ENCODE measurements at regions not wholly inside any gene's neighbourhood (a gene's known extent, or its start where the extent isn't known, plus 50 kb on each side); places are given as distances from the start of the nearest gene placed in this dataset.
"Not testable (repeated sequence)": the region's sequence is repeated elsewhere in the genome, so short reads cannot be mapped to it uniquely, and the experiment has no call there.

DNA sequence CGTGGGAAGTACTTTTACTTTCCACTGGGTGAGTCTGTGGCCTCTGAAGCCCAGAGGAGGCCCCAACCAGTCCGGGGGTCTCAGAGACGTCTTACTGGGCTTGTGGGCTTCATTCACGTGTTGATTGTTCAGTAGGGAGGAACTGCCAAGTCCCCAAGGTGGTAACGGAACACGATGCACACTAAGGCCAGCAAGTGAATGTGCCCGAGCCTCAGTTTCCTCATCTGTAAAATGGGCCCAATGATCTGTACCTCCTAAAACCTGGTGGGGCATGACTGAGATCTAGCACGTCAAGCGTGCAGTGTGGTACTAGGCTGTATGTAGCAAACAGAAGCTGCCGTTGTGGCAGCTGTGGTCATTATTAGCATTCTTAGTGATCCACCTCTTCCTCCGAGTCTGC lies 499.1 kb downstream of the MN1 start:
- DNase-seq: no peak

DNA sequence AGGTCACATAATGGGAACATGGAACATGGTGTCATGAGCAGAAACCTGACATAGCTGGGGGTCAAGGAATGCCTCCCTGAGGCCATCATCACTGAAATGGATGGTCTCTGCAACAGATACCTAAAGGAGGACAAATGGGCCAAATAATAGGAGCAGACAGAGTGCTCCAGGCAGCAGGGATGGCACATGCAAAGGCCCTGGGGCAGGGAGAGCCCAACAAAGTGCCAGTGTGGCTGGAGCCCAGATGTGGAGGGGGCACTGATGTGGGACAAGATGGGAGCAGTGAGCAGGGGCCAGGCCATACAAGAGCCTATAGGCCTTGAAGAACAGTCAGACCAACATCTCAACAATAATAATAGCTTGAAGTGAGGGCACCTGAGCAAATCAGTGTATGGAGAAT lies 497.8 kb downstream of the MN1 start:
- no peak for DNase-seq

DNA sequence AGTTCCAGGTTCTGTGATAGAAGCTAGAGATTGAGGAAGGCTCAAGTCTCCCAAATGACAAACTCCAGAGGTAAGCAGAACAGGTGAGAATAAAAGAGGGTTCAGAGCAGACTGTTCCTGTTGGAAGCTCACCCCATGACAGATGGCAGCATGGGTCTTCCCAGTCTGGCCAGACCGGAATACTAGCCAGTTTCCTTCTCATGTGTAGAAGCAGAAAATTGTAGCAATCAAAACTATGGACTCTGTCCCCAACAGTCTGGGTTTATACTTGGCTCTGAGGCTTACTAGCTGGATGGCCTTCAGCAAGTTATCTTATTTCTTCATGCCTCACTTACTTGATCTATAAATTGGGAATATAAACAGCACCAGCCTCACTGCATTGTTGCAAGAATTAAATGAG lies 494.8 kb downstream of the MN1 start:
- DNase-seq: no peak

DNA sequence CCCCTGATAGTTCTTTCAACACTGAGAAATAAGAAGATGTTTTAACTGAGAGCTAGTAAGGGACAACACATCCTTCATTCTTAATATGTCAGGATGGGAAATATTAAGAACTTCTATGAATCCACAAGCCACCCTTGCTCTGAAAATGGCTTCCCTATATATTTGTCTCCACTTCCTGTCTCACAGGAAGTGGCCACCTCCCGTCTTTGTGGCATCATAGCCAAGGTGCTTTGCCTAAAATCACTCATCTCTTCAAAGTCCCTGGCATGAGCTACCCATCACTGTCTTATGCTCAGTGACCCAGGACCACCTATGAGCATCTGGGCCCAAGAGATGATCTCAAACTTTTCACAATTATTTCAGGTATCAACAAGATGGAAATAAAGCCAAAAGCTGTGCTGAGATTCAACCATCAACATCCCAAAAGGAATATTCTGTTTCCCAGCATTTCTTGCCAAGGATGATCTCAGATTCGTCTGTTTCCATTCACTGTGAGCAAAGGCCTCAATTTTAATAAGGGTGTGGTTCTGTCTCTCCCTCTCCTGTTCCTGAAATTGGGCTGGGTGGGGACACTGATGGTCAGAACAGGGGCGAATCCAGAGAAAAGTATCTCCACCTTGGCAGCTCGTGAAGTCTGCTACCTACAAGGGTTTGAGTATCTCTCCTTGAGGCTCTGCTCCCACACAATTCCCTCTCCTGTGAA lies 493.9 kb downstream of the MN1 start:
- no peak for DNase-seq

DNA sequence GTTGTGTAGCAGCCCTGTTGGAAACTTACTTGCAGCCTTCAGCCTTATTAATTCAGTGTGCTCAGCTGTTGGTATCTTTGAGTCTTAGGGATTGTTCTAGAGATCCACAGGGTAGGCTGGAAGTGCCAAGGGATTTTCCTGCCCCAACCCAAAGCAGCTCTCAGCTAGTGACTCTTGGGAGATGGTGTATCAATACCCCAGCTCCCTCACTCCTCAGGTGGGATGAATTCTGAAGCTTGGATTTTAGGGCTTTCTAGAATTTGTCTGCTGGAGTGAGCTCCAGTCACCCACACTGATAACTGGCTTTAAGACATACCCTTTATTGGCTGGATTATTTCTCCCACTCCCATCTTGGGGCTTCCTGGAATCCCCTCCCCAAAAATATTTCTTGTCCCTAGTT lies 493.0 kb downstream of the MN1 start:
- no peak for DNase-seq

DNA sequence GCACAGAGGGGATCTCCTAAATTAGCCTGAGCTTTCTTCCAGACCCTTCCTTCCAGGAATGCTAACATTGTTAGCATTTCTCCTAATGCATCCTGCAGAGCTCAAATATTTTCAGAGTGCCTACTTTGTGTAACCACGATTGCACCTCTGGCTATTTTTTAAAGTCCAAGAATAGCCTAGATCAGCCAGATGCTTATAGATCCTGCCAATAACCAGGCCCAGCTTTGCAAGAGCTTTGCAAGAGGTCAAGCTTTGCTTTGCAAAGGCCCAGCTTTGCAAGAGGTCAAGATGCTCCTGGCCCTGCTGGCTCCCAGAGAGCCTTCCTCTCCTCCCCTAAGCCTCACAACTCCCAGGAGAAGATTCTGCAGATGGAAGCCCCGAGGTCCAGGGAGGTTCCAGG lies 491.9 kb downstream of the MN1 start:
- no peak for DNase-seq

DNA sequence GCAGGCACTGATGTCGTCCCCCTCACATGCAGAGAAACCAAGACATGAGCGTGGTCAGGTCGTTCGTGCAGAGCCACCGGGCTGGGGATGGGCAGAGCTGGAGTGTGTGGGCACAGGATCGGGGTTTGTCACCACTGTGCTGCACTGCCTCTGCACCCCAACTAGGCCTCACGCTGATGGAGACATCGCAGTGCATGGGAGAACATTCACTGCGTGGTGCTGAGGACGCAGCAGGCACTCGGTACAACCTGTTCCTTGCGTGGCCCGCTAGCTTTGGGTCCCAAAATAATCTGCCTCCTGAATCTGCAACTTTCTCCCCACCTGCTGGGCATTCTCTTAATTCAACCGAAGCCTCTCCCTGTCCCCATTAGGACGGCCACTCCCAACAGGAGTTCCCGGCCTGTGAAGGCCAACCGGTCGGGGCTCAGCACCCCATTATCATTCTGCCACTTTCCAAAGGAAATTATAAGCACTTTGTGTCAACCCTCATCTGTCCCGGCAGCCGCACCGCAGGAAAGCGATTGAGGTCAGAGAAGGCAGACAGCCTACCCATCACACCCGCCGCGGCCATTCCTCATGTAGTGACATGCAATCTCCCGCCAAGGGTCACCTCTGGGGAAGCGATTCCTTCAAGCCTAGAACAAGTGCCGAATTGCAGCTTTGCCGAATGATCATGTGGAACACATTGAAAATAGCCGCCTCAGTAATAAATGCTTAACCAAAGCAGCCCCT lies 490.4 kb downstream of the MN1 start:
- DNase-seq: no peak

DNA sequence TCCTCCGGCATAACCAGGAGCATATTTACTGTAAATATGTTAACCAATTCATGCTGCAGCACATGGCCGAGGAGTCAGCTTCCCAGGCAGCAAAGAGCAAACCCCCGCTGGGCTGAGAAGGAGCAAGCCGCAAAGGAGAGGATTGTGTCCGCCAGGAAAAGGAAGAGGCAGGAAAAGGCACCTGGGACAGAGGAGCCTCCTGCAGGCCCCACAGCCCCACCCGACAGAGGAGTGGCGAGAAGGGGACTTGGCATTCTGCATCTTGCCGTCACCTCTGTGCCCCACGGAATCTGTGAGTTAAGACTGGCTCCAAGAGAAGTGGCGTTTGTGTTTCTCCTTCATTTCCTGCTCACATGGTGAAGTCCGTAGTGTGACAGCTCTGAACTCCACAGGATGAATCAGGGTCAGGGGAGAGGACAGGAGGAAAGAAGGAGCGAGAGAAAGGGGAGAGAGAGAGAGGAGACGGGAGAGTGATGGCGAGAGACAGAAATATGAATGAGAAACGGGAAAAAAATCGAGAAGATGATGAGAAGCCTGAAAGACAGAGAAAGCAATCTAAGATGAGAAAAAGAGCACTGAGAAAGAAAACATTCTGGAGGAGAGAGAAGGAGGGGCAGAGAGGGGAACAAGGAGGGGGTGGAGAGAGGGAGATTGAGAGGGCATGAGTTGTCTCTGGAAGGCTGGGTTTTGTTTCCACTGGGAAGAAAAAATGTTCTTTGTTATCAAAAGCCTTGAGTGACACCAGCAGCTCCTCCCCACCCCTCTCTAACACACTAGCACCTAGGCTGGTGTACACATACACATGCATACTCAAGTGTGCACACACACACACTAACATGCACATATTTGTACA lies 489.6 kb downstream of the MN1 start:
- no peak for DNase-seq

DNA sequence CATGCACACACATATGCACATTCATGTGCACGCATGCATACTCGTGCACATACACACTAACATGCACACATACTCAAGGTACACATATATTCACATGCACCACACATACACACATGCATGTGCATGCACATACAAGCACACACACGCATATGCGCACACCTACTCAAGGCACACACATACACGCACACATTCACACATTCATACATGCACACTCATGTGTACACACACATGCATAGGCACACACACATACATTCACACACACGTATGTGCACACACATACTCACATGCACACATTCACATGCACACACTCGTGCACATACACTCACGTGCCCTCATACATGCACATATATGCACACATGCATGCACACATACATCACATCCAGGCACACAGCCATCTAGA lies 489.0 kb downstream of the MN1 start:
- no peak for DNase-seq

DNA sequence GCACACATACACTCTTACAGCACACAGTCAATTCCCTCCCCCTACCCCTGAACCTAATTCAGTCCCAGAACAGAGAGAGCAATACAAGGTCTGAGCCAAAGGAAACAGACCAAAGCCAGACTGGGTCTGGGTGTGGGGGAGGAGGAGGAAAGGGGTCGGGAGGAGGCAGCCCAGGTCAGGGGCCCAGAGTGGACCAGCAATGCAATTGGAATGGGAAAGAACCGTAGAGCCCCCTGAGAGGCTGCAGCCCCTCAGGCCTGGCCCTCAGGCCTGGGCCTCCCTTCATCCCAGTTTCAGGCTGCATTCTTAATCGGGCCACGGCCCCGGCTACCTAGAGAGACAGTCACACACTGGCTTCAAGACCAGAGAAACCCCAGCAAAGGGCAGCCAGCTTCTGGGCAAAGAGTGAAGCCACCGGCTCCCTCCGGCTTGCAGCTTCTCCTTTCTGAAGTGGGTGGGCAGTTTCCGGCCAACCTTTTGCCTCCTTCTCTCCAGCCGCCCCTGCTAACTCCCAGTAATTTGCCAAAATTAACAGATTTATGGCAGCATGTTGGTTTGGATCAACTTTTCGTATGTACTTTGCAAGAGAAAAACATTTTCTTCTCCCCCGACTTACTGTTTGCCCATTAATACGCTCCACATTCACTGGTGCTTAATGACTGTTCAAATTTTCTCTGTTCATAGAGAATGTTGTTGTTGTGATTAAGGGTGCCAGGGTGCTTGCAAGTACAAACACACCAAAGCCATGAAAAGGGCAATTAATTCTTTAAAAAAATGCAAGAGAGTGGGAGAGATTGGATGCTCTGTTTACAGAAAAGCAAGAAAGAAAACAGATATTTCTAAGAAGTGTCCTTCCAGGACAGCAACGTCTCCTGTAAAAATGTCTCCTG lies 488.3 kb downstream of the MN1 start:
- DNase-seq: no peak

DNA sequence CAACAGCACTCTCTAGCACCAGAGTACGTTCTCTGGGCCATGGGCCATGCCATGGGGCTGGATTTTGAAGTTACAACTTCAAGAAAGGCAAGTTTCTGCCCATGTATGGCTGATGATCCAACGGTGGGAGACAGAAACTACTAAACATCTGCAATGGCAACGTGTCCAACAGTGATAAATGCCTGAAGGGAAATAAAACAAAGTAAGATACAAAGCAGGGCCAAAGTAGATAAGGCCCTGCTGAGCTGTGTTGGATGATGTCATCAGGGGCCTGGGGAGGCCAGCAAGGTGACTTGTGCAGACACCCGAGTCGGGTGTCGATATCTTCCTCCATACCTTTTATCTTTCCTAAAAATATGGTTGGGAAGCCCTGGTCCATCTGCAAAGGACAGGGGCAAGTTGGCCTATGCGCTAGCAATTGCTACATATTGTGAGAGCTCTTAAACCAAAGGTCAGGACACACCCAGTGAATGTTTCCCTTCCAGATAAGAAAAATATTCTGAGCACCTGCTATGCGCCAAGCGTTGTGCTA lies 487.2 kb downstream of the MN1 start:
- no peak for DNase-seq

DNA sequence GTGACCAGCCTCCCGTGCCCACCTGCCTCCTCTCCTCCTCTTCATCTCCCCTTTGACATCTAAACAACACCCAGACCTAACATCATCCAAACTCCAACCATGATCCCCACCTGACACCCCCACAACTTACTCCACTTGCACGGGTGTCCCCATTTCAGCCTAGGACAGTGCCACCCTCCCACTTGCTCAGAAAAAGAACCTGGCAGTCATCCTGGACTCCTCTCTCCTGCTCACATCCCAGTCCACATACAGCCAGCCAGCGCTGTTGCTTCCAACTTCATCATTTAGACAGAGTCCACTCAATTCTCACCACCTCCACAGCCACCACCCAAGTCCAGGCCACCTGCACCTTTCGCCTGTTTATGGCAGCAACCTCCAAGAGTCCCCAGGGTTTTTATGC lies 485.7 kb downstream of the MN1 start:
- DNase-seq: no peak

DNA sequence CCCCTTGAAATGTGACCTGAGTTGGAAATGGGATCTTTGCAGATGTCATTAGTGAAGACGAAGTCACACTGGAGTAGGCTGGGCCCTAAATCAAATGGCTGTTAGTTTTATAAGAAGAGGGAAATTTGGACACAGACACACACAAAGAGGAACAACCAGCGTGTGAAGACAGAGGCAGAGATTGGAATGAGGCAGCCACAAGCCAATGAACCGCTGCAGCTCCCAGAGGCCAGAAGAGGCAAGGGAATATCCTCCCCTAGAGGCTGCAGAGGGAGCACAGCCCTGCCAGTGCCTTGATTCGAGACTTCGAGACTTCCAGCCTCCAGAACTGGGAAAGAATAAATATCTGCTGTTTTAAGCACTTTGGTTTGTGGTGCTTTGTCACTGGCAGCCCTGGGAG lies 484.5 kb downstream of the MN1 start:
- DNase-seq: no peak

DNA sequence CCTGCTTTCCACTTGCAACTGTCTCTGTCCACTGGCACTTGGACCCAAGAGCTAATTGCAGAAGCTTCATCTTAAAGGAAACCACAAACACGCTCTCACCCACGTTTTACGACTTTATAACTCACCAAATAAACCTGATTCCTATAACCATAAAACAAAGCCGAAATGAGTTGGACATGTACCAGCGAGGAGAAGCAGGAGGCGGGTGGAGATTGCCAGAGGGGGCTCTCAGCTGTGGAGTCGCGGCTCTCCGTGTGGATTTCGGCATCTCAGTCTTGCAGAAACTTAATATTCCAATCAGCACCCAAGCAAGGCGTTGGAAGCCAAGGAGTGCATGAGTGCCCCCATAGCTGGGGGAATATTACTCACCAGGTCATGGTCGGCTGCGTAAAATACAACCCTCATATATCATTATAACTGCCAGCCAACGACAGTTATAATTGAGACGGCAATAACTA lies 483.6 kb downstream of the MN1 start:
- no peak for DNase-seq

DNA sequence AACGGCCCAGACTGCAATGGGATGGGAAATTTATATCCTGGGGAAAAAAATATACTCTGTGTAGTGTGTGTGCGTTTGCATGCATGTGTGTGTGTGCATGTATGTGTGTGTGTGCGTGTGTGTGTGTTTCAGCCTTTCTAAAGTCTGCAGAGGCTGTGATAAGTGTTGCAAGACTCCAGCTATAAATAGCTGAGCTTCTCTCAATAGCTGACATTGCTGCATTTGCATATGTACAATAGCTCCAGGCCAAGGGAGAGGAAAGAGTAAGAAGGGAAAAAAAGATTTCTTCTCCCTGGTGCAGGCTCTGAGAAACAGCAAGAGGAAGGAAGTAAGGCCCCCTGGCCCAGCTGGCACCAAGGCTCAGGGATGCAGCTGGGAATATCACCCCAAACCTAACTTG lies 483.0 kb downstream of the MN1 start:
- no peak for DNase-seq

DNA sequence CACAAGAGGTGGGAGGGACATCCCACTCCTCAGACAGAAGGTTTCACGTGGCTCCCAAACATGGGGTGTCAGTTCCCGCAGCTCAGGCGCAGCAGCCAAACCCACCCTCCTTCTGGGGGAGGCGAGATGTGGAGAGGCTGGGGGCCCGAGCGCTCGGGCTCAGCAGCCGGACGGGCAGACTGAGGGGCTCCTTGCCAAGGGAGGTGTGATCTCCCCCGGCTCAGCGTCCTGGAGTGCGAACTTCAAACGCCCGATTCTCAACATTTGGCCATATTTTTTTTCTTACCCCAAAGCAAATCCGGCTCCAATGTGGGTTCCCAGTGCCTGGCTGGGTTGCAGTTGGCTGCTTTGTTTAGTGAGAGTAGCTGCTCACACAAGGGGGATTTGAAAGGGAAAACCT lies 477.9 kb downstream of the MN1 start:
- no peak for DNase-seq

DNA sequence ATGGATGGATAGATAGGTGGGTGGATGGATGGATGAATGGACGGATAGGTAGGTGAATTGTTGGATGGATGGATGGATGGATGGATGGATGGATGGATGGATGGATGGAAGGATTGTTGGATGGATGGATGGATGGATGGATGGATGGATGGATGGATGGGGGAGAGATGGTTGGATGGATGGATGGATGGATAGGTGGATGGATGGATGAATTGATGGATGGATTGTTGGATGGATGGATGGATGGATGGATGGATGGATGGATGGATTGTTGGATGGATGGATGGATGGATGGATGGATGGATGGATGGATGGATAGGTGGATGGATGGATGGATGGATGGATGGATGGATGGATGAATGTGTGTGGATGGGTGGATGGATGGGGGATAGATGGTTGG lies 476.6 kb downstream of the MN1 start:
- not testable (repeated sequence) for DNase-seq

DNA sequence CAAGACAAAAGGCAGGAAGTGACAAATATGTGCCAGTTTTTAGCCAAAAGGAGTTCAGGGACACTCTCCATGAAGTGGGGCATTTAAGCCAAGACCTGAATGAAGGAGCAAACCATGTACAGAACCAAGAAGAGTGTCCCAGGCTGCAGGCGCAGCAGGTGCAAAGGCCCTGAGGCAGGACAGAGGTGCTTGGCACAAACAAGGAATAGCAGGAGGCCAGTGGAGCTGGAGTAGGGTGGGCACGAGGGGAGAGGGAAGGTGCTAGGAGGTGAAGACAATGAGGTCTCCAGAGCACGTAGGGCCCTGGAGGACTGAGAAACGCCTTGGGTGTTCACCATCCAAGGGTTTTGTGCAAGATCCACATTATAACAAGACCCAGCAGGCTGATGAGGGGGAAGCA lies 474.1 kb downstream of the MN1 start:
- no peak for DNase-seq

DNA sequence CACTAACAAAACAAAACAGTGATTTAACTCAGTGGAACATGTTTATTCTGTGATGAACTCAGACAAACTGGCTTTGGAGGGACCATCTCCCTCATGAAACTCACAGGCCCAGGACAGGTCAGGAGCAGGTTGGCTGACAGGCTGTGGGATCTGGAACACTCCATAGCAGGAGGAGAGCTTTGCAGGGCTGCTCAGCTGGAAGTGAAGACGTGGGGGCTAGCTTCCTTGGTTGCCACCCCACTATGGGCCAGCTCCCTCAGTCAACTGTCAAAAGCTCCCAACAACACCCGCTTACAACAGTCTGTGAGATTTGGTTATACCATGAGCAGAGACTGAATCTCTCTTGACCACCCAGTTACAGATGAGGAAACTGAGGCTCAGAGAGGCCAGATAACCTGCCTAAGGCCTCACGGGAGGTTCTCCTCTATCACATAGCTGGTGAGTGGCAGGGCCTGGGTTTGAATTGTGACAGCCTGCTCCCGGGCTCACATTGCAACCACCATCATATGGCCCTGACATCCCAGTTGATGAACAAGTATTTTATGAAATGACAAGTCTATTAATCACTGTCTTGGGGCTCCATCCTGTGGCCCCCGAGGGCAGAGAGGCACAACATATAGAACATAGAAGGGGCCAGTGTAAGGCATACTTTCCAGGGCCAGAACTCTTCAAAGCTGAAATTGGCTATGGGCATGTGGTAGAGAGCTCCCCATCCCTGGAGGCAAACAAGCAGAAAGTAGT lies 473.4 kb downstream of the MN1 start:
- no peak for DNase-seq

DNA sequence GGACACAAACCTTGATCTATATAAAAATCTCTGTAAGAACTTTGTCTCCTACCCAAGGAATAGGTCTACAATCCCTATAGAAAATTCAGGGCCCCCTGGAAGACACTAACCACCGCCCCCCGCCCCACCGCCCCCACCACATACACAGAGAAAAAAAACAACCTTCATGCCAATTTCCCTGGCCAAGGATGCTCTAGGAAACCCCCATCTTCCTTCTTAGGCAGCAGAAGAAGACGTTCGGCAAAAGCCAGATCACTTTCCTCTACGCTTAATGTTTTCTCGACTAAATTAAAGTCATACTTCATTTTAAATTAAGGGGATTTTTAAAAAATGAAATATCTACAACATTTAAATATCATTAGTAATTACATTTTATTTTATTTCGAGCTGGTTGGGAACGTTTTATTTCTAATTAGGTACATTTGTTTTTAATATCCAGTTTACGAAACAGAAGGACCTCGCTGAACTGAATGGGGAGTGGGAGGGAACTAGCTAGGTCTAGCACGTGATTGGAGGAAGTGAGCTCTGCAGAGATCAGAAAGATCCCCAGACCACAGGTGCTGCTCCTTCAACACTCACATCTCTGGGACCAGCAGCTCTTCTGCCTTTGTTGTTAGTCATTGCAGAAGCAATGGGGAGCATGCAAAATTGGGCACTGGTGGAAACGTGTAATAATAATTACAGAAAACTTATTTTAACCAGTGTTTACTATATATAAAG lies 472.3 kb downstream of the MN1 start:
- no peak for DNase-seq

All from activated CD4-positive, alpha-beta T cell treated with anti-CD3 and anti-CD28 coated beads for 4 hours (primary cell).